IPS DF 4.7 (cell line): ENCODE measurements at regions not wholly inside any gene's neighbourhood (a gene's known extent, or its start where the extent isn't known, plus 50 kb on each side); places are given as distances from the start of the nearest gene placed in this dataset.
"Not testable (repeated sequence)": the region's sequence is repeated elsewhere in the genome, so short reads cannot be mapped to it uniquely, and the experiment has no call there.

Experiments
- DNase-seq: peaks from one replicate; pipeline ENCODE4 v3.0.0-alpha.2; 2013; ENCODE audit warnings: low spot score; ENCODE audit errors: extremely low read depth

- DNase-seq: not testable (repeated sequence)
These were observed 182.5 kb upstream of the FAM20C start for GRCh38 chr7:9919-10318.

GRCh38 chr7:32565-33280 lies 159.6 kb upstream of the FAM20C start:
- DNase-seq: not testable (repeated sequence)

GRCh38 chr7:35121-35541 lies 157.2 kb upstream of the FAM20C start:
- DNase-seq: not testable (repeated sequence)

GRCh38 chr7:36539-36938 lies 155.8 kb upstream of the FAM20C start:
- DNase-seq: not testable (repeated sequence)

- DNase-seq: not testable (repeated sequence)
These were observed 154.7 kb upstream of the FAM20C start for GRCh38 chr7:37656-38055.

GRCh38 chr7:38444-38843 lies 153.9 kb upstream of the FAM20C start:
- not testable (repeated sequence) for DNase-seq

GRCh38 chr7:39984-40740 lies 152.2 kb upstream of the FAM20C start:
- not testable (repeated sequence) for DNase-seq

GRCh38 chr7:40799-41750 lies 151.3 kb upstream of the FAM20C start:
- DNase-seq: no peak

GRCh38 chr7:41917-42565 lies 150.3 kb upstream of the FAM20C start:
- no peak for DNase-seq

- DNase-seq: no peak
These were observed 148.4 kb upstream of the FAM20C start for GRCh38 chr7:43791-44540.

- no peak for DNase-seq
These were observed 147.9 kb upstream of the FAM20C start for GRCh38 chr7:44541-44896.

GRCh38 chr7:45106-46090 lies 147.0 kb upstream of the FAM20C start:
- no peak for DNase-seq

GRCh38 chr7:46123-46829 lies 146.1 kb upstream of the FAM20C start:
- no peak for DNase-seq

GRCh38 chr7:46830-47140 lies 145.6 kb upstream of the FAM20C start:
- DNase-seq: no peak

GRCh38 chr7:51456-52068 lies 140.8 kb upstream of the FAM20C start:
- DNase-seq: no peak

GRCh38 chr7:52100-52499 lies 140.3 kb upstream of the FAM20C start:
- no peak for DNase-seq

- no peak for DNase-seq
These were observed 138.8 kb upstream of the FAM20C start for GRCh38 chr7:53531-53930.

- no peak for DNase-seq
These were observed 137.8 kb upstream of the FAM20C start for GRCh38 chr7:54615-55014.
